ENCODE measurements at regions not wholly inside any gene's neighbourhood (a gene's known extent, or its start where the extent isn't known, plus 50 kb on each side); places are given as distances from the start of the nearest gene placed in this dataset.

DNA sequence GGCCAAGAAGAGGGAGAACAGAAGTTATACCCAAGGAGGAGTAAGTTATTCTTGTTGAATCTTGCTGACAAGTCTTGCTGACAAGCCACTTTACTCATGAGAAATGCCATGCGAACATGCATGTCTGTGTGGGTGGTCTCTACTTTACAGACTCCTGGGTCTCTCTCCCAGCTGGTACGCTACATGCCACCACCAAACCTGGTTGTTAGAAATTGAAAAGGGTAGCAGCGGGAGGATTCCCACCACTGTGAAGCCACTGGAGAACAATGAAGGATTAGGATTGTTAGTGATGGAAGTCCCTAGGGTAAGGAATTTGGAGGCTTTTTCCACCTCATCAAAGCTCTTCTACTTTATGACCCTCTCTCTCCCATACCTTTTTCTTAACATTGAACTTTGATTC is 53.6 kb upstream of the GABRB2 start:
- H3K79me2 ChIP-seq (ENCODE audit: low read depth) = no peaks in the 10 kb centered on the region
- H4K20me1 ChIP-seq (ENCODE audit: low read depth) = no peaks in the 10 kb centered on the region
- H2AFZ ChIP-seq (replicated peaks) = no peak overlapping the region
- H3K36me3 Mint-ChIP-seq = no peaks in the 10 kb centered on the region
- H3K27ac Mint-ChIP-seq = no peak overlapping the region
- H3K9me3 Mint-ChIP-seq = peaks cover 2% of the 10 kb centered on the region
- no peak overlapping the region for H3K4me2 ChIP-seq
- no peaks in the 10 kb centered on the region for H3K4me1 Mint-ChIP-seq
- DNase-seq (ENCODE audit: low spot score) = peak; percentile 69
- no peak overlapping the region for H3K27ac ChIP-seq
- H3K4me1 ChIP-seq = no peaks in the 10 kb centered on the region
- peaks cover 2% of the 10 kb centered on the region for H3K27me3 Mint-ChIP-seq (ENCODE audit: insufficient read depth, low read depth)
- H3K9me3 ChIP-seq (ENCODE audit: low read depth) = no peaks in the 10 kb centered on the region
- H3K27me3 ChIP-seq = no peaks in the 10 kb centered on the region
- no peak overlapping the region for H3K4me3 ChIP-seq
- no peak overlapping the region for H3K9ac ChIP-seq
- no peaks in the 10 kb centered on the region for H3F3A ChIP-seq (ENCODE audit: low read depth)
- no peak for TF ChIP-seq EZH2 (IDR thresholded peaks at IDR 0.05)
- TF ChIP-seq, protein P1, sequence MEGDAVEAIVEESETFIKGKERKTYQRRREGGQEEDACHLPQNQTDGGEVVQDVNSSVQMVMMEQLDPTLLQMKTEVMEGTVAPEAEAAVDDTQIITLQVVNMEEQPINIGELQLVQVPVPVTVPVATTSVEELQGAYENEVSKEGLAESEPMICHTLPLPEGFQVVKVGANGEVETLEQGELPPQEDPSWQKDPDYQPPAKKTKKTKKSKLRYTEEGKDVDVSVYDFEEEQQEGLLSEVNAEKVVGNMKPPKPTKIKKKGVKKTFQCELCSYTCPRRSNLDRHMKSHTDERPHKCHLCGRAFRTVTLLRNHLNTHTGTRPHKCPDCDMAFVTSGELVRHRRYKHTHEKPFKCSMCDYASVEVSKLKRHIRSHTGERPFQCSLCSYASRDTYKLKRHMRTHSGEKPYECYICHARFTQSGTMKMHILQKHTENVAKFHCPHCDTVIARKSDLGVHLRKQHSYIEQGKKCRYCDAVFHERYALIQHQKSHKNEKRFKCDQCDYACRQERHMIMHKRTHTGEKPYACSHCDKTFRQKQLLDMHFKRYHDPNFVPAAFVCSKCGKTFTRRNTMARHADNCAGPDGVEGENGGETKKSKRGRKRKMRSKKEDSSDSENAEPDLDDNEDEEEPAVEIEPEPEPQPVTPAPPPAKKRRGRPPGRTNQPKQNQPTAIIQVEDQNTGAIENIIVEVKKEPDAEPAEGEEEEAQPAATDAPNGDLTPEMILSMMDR (IDR thresholded peaks at IDR 0.05) = no peak
- no peak for TF ChIP-seq EZH2phosphoT487 (IDR thresholded peaks at IDR 0.05)
- H3K36me3 ChIP-seq = no peaks in the 10 kb centered on the region
- H3K4me3 Mint-ChIP-seq = no peak overlapping the region

- Histone ChIP-seq H3K27me3 (no peaks in the 10 kb centered on the region), H3K27ac (no peak overlapping the region), H4K20me1 (ENCODE audit: low read depth) (no peaks in the 10 kb centered on the region), H3K9me3 (ENCODE audit: low read depth) (no peaks in the 10 kb centered on the region), H3K4me3 (no peak overlapping the region), H3K79me2 (ENCODE audit: low read depth) (no peaks in the 10 kb centered on the region), H3K36me3 (no peaks in the 10 kb centered on the region), H3K4me2 (no peak overlapping the region), H3K9ac (no peak overlapping the region), H2AFZ (replicated peaks) (no peak overlapping the region), H3K4me1 (no peaks in the 10 kb centered on the region), H3F3A (ENCODE audit: low read depth) (no peaks in the 10 kb centered on the region)
- Mint-ChIP-seq H3K4me3 (no peak overlapping the region), H3K27ac (no peak overlapping the region), H3K4me1 (no peaks in the 10 kb centered on the region), H3K27me3 (ENCODE audit: insufficient read depth, low read depth) (no peaks in the 10 kb centered on the region), H3K36me3 (no peaks in the 10 kb centered on the region), H3K9me3 (peaks cover 2% of the 10 kb centered on the region)
- TF ChIP-seq, protein P1 (IDR thresholded peaks at IDR 0.05) = no peak
- TF ChIP-seq EZH2 (IDR thresholded peaks at IDR 0.05) (no peak), EZH2phosphoT487 (IDR thresholded peaks at IDR 0.05) (no peak)
- DNase-seq (ENCODE audit: low spot score) = no peak
Observed at GRCh38 chr5:161598686-161599085, 52.2 kb upstream of the GABRB2 start.
